GM10266 (cell line): ENCODE measurements at regions not wholly inside any gene's neighbourhood (a gene's known extent, or its start where the extent isn't known, plus 50 kb on each side); places are given as distances from the start of the nearest gene placed in this dataset.

Experiments
- DNase-seq: peaks from one replicate; pipeline ENCODE4 v3.0.0; 2012; ENCODE audit errors: extremely low spot score
- CTCF ChIP-seq: IDR thresholded peaks from 2 replicates; pipeline ENCODE4 v1.5.1; 2012; ENCODE audit warnings: mild to moderate bottlenecking, low read depth; ENCODE audit not compliant: control insufficient read depth, insufficient read depth; ENCODE audit errors: missing control alignments

GRCh38 chr2:117716505-117716904 is 98.0 kb upstream of the DDX18 start:
- TF ChIP-seq CTCF: no peak
- no peak for DNase-seq

GRCh38 chr2:117717072-117717471 is 97.4 kb upstream of the DDX18 start:
- no peak for TF ChIP-seq CTCF
- no peak for DNase-seq

- TF ChIP-seq CTCF: no peak
- DNase-seq: no peak
Observed at GRCh38 chr2:117718048-117718447, 96.4 kb upstream of the DDX18 start.

GRCh38 chr2:117720765-117721164 is 93.7 kb upstream of the DDX18 start:
- no peak for TF ChIP-seq CTCF
- no peak for DNase-seq

- no peak for DNase-seq
- TF ChIP-seq CTCF: no peak
Observed at GRCh38 chr2:117723483-117723882, 91.0 kb upstream of the DDX18 start.

GRCh38 chr2:117723888-117724434 is 90.5 kb upstream of the DDX18 start:
- no peak for TF ChIP-seq CTCF

GRCh38 chr2:117726747-117727146 is 87.7 kb upstream of the DDX18 start:
- DNase-seq: no peak
- no peak for TF ChIP-seq CTCF

More at GRCh38 chr2:117723888-117724434, 90.5 kb upstream of the DDX18 start:
- no peak for DNase-seq
